Activated CD4-positive, alpha-beta T cell treated with anti-CD3 and anti-CD28 coated beads for 48 hours (primary cell): ENCODE measurements at regions not wholly inside any gene's neighbourhood (a gene's known extent, or its start where the extent isn't known, plus 50 kb on each side); places are given as distances from the start of the nearest gene placed in this dataset.

Source experiments
- DNase-seq: peaks from one replicate; pipeline ENCODE4 v3.0.0-alpha.2; 2020

GRCh38 chr9:105928416-105928815 lies 234.1 kb downstream of the TMEM38B start:
- no peak for DNase-seq

GRCh38 chr9:105930011-105930627 lies 235.8 kb downstream of the TMEM38B start:
- DNase-seq = no peak

DNA sequence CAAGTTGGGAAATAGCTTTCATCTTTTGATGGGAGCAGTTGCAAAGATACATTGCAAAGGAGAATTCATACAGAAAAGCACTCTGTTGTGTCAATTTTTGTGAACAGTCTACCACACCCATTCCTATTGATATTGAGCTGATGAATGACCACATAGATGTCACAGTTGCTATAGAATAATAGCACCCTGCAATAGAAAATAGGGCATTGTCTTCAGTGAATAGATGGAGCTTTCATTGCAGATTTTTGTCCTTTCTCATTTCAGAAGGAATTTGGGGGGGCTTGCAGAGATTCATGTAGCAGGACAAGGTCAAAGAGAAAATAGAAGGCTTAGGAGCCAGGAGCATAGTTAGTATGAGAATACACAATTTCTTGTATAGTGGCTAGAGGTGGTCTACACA lies 237.9 kb downstream of the TMEM38B start:
- no peak for DNase-seq

DNA sequence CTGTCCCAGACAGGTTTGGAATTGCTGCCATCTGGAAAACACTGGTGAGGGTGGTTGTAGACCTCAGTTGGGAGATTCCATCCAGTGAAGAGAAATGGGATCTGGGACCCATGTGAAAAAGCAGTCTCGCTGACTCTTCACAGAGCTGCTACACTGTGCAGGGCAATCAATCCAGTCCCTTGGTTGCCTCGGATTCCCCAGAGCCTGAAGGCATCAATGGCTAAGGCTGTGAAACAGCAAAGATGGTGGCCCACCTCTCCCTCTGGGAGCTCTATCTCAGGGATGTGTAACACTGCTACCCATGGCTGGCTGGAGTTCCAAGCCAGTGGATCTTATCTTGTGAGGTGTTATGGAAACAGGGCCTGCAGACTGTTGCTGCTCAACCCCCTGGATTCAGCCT lies 256.1 kb downstream of the TMEM38B start:
- DNase-seq = no peak

DNA sequence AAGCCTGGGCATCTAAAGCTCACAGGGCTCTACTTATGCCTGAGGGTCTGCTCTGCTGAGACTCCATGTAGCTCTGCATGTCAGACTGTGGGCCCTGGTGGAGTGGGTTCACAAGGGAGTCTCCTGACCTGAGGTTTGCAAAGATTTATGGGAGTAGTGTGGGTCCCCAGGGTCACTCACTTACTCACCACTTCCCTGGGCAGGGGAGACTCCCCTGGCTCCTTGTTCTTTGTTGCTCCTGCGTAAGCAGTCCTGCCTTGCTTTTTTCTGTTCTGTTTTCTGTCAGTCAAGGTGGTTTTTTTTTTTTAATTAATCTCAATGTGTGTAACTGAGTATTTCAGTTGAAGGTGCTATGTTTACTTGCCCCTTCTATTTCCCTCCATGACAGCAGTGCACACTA lies 256.6 kb downstream of the TMEM38B start:
- no peak for DNase-seq

GRCh38 chr9:105954517-105954916 lies 260.2 kb downstream of the TMEM38B start:
- DNase-seq = no peak

DNA sequence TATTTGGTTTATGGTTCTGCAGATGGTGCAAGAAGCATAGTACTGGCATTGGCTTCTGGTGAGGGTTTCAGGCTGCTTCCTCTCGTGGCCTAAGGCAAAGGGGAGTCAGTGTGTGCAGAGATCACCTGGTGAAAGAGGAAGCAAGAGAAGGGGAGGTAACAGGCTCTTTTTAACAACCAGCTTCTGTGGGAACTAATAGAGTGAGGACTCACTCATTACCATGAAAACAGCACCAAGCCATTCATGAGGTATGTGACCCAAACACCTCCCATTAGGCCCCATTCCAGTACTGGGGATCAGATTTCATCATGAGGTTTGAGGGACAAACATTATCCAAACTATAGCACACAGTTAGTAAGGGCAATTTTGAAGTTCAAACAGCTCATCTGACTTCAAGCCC lies 263.5 kb downstream of the TMEM38B start:
- no peak for DNase-seq

DNA sequence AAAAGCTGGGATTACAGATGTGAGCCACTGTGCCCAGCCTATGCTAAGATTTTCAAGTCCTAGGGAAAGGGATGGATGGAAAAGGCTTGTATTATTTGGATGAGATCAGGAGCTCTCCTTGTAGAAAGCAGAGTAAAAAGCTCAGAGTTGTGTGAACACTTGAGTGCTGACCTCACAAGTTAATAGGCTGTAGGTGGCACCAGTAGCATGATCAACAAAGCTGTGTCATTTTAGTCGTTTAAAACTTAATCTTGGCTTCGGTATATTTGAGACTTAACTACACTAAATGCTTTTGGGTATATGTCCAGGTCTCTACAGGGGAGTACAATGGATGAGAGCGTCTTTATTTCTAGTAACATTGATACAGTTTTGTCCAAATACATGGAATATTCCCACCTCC lies 264.2 kb downstream of the TMEM38B start:
- DNase-seq = no peak

DNA sequence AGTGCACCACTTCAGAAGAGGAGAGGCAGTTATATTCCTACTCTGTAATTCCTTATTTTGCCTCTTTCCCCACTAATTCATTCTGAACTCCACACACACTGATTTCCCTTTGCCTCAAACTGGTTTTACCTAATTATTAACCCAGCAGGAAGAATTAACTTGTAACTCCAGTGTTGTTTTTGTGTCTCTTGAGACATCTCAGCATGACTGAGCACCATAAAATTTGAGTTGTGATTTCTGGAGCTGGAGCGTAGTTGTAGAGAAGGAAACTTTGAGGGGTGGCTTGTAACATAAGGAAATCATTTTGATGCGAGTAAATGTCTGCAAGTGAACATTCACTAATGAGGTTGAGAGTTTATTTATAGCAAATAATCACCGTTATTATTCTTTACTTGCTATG lies 265.2 kb downstream of the TMEM38B start:
- DNase-seq = no peak

DNA sequence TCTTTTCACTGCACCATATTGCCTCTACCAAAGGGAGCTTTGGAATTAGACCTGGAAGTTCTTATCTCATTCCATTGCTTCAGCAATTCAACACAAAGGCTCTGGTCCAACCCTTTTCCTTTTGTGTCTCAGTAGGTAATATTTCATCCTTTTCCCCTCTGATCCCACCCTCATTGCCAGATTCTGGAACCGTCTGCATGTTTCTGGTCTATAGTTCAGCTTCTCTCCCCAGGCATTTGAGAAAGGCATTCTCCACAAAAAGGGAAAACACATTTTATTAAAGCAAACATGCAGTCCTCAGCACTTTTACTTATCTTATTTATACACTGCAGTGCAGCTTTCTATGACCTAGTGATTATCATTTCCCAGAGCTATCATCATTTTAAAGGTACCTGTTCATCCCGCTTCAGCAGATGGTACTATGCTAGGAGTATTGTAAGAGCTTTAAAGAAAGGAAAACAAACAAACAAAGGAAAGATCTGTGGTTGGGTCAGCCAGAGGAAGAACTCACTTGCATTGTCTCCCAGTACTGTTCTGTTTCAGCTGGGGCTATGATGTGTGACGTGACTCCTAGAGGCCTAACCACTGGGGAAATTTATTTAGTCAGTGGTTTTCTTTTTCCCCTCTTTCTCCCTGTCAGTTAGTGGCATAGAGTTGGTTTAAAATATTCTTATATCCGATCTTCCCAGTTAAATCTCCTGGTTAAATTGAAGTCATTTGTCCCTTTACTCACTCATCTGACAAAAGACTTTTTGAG lies 269.2 kb downstream of the TMEM38B start:
- no peak for DNase-seq

GRCh38 chr9:105964156-105964555 lies 269.8 kb downstream of the TMEM38B start:
- no peak for DNase-seq

- no peak for DNase-seq
Measured at GRCh38 chr9:105966834-105967233, 272.5 kb downstream of the TMEM38B start.

DNA sequence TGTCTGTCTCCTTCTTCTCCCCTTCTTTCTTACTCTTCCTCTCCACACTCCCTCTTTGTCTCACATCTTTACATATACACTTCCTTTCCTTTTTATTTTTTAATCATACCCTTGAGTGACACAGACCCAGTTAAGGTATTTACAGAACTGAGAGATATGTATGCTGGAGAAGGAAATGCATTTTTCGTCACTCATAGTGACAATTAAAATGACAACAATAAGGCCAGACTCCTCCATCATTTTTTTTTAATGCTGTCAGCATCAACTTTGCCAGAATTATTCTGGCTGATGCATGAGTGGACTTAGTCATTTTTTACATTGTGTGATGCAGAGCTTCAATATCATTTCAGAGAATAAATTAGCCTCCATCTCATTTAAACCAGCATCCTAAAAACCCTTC lies 272.9 kb downstream of the TMEM38B start:
- DNase-seq = no peak

GRCh38 chr9:105967797-105968196 lies 273.5 kb downstream of the TMEM38B start:
- DNase-seq = no peak

- no peak for DNase-seq
Measured at GRCh38 chr9:105968811-105969466, 274.6 kb downstream of the TMEM38B start.

GRCh38 chr9:105969636-105970035 lies 275.3 kb downstream of the TMEM38B start:
- DNase-seq = no peak

GRCh38 chr9:105971986-105972385 lies 277.6 kb downstream of the TMEM38B start:
- no peak for DNase-seq

- DNase-seq = no peak
Measured at GRCh38 chr9:105972466-105973204, 278.3 kb downstream of the TMEM38B start.

DNA sequence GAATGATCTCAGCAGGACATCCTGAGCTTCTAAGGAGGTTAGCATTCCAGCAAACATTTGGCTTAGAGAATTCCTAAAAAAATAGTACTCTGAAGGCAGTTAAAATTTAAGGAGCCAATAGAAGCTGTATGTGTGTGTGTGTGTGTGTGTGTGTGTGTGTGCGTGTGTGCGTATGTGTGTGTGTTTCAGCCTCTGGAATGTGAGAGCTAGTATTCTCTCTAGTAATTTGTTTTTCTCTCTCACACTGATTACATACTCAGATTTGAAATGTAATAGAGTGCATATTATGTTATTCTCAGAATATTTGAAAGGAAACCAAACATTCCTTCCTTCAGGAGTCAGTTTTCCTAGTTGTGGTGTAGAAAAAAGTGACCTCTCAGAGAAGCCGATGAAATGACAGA lies 279.6 kb downstream of the TMEM38B start:
- no peak for DNase-seq

GRCh38 chr9:105975886-105976645 lies 281.7 kb downstream of the TMEM38B start:
- DNase-seq = no peak

DNA sequence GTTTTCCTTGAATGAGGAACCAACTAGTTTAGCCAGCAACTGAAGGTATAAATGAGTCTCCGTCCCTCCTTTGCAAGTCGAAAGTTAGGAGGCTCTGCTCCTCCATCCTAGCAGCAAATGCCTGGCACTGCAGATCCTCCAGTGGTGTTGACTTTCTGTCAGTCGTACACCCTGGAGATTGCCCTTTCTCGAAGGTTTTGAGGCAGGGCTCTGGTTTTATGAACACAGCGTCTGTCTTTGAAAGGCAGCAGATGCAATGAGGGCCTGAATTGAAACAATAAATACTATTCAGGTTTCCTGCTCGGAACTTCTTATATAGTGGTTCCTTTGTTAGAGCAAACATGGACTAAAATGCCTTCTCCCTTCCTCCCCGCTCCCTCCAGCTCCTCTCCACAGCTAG lies 284.0 kb downstream of the TMEM38B start:
- no peak for DNase-seq

DNA sequence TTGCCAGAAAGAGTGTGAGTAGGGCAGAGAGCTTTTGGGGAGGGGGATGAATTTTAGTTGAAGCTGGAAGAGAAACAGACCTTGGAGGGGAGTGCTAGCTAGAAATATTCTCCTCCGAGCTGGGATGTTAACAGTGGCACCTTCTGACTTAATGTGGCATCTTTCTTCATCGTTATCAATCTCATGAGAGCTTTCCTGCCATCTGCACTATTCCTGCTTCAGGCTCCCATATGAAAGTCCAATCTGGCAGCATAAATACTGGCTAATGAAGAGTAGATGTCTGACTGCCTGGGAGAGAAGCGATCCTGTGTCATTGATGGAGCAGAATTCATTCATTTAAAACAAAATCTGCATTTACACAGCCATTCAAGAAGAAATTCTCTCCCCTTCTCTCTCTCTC lies 284.5 kb downstream of the TMEM38B start:
- DNase-seq = no peak

GRCh38 chr9:105979290-105979689 lies 284.9 kb downstream of the TMEM38B start:
- no peak for DNase-seq
